NCI-H82 treated with DMSO at 0.1 percent for 48 hours (cell line): ENCODE measurements at regions not wholly inside any gene's neighbourhood (a gene's known extent, or its start where the extent isn't known, plus 50 kb on each side); places are given as distances from the start of the nearest gene placed in this dataset.
A peak's percentile ranks its signal among the peaks of the same experiment; 100 is the strongest.
"Not testable (repeated sequence)": the region's sequence is repeated elsewhere in the genome, so short reads cannot be mapped to it uniquely, and the experiment has no call there.

Source experiments
- DNase-seq: peaks from one replicate; lab custom pipeline; 2025; ENCODE audit not compliant: unreplicated experiment; lab: John Stamatoyannopoulos, UW

GRCh38 chr4:107470173-107470572, 249.9 kb downstream of the PAPSS1 start:
- DNase-seq, result no peak

DNA sequence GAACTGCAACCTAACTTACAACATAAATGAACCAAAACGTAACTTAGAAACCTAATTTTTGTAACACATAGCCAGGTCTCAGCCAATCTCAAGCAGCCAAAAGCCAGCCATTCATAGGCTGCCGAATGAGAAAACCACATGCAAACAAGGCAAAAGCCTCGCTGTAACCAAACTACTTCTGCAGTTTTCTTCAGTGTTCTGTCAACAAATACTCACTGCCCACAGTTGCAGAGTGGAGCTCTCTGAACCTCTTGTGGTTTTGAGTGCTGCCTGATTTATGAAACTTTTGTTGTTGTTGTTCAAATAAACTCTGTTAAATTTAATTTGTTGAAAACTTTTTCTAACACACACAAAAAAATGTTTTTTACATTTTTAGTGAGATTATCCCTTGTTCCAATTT, 251.2 kb downstream of the PAPSS1 start:
- no peak for DNase-seq

DNA sequence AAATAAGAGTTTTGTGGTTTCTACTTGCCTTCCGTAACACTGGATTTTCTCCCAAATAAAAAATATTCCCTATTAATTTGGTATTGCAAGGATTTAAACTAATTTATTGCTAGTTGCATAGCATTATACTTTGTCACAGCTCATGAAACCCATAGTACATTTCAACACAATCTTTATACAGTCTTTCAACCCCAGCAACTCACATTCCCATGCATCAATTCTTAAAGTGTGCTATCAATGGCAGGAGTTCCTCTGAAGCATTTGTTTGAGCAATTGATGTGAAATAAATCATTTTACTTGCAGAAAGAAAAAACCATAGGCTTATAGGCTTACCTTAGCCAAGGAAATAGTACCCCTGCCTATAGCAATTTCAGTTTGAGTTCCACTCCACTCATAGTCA, 251.9 kb downstream of the PAPSS1 start:
- DNase-seq, result no peak

DNA sequence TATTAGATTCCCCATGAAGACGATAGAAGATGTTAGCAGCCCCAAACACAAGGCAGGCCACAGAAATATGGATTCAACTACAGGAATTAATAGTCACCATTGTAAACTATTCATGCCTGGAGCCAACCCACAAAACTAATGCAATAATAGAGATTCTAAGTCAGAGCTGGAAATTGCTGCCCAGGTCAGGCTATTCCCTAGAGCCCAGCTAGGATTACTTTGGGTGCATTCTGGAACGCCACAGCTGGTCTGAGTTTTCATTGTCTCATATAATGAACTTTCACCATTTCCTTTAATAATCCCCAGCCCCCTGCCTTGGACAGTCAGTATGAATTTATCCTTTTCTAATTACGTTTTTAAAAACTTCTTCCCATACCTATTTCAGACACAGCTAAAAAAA, 252.6 kb downstream of the PAPSS1 start:
- DNase-seq, result peak; percentile 17

DNA sequence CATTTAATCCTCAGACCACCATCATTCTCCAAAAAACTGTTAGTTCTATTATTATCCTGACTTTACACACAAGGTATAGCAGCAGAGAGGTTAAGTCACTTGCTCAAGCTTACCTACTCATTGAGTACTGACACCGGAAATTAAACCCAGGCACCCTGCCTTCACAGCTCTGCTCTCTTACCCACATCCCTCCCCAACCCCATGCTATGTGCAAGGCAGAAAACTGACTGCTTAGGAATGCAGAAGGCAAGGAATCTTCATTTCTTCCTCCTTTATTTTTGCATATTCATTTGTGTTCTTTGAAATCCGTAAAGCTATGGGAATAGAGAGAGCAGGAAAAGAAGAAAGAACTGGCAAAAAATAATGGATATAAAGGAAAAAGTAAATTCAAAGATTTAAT, 261.8 kb downstream of the PAPSS1 start:
- no peak for DNase-seq

GRCh38 chr4:107453987-107454386, 266.0 kb downstream of the PAPSS1 start:
- DNase-seq, result no peak

- no peak for DNase-seq
Observed at GRCh38 chr4:107452717-107453630, 267.1 kb downstream of the PAPSS1 start.

- no peak for DNase-seq
Observed at GRCh38 chr4:107449611-107450369, 270.2 kb downstream of the PAPSS1 start.

DNA sequence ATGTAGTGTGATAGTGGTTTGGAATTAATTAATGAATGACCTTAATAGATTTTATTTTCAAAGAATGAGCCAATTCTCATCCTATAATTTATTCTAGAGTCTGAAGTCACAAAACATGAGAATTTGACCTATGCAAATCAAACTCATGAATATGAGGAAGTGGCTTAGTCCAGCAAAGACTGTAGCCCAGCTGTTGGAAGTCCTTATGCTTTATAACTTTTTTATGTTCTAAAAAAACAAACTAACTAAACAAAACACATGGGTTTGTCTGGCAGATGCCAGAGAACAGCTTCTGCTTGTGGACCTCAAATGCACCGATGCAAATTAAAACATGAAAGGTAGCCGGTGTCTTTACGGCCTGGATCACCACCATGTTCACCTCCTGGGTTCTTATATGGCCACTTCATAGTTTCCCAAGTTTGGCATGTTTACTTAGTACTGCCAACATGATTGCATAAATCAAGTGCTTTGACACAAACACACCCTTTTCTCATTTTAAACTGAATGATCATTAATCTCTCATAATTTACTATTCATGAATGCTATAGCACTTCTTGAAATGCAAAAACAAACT, 277.4 kb downstream of the PAPSS1 start:
- no peak for DNase-seq

GRCh38 chr4:107439401-107439800, 280.6 kb downstream of the PAPSS1 start:
- no peak for DNase-seq

DNA sequence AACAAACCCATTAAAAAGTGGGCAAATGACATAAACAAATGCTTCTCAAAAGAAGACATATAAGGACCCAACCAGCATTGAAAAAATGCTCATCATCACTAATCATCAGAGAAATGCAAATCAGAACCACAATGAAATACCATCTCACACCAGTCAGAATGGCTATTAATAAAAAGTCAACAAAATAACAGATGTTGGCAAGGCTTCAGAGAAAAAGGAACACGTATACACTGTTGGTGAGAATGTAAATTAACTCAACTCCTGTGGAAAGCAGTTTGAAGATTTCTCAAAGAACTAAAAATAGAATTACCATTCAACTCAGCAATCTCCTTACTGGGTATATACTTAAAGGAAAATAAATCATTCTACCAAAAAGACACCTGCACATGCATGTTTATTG, 283.6 kb downstream of the PAPSS1 start:
- not testable (repeated sequence) for DNase-seq

- DNase-seq, result no peak
Observed at GRCh38 chr4:107432451-107432850, 287.6 kb downstream of the PAPSS1 start.

GRCh38 chr4:107423677-107424405, 296.2 kb downstream of the PAPSS1 start:
- no peak for DNase-seq

- not testable (repeated sequence) for DNase-seq
Observed at GRCh38 chr4:107419536-107419935, 300.5 kb downstream of the PAPSS1 start.

DNA sequence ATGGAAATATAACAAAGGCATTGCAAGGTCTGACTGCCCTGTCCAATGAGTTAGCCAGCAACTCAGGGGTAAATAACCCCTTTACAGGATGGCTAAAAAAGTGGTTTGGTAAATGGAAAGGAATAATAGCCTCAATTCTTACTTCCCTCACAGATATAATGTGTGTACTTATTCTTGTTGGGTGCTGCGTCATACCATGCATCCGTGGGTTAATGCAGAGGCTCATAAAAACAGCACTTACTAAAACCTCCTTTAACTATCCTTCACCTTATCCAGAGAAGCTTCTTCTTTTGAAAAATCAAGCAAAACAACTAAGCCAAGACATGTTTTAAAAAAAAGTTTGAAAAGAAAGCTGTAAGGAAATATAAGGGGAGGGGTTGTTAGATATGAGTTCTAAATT, 301.0 kb downstream of the PAPSS1 start:
- DNase-seq, result no peak

DNA sequence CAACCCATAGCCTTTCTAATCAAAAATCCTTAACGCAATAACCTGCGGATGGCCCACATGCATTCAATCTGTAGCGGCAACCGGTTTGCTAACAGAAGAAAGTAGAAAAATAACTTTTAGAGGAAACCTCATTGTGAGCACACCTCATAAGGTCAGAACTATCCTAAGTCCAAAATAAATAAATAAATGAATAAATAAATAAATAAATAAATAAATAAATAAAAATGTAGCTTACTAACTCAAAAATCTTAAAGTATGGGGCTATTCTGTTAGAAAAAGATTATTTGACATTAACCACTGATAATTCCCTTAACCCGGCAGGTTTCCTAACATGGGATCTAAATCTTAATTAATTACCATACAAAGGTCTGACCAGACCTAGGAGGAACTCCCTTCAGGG, 304.5 kb downstream of the PAPSS1 start:
- not testable (repeated sequence) for DNase-seq

GRCh38 chr4:107409872-107410271, 310.2 kb downstream of the PAPSS1 start:
- DNase-seq, result not testable (repeated sequence)

DNA sequence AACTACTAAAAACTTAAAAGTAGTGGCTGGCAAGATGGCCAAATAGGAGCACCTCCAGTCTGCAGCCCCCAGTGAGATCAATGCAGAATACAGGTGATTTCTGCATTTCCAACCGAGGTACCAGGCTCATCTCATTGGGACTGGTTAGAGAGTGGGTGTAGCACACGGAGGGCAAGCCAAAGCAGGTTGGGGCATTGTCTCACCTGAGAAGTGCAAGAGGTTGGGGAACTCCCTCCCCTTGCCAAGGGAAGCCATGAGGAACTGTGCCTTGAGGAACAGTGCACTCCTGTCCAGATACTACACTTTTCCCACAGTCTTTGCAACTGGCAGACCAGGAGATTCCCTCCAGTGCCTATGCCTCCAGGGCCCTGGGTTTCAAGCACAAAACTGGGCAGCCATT, 311.1 kb downstream of the PAPSS1 start:
- no peak for DNase-seq

DNA sequence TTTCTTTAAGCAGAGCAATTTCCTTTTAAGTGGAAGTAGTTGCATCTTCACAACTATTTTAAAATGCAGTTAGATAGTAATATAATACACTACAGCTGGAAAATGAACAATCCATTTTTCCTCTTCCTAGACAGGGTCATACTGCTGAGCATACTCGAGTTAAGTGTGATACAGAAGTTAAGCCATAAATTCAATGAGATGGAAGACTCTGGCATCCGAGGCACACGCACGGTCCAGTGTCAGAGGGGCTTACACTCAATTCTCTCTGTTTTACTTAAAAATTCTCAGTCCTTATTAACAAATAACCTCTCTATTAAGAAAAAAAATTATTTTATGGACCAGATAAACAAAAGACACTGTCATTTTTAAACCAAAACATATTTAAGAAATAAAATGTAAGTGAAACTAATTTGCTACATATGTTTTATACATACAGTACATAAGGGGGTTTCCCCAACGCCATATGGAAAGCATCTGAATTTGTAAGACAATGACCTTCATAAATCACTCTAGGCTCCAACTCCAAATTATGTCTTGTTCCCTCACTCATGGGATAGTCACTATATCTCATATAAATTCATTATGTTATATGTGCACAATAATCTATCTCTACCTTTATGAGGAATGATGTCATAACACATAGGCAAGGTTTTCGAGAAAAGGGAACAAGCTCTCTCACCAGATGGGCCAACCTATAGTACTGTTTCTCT, 315.3 kb downstream of the PAPSS1 start:
- DNase-seq, result no peak

- DNase-seq, result no peak
Observed at GRCh38 chr4:107402291-107402690, 317.7 kb downstream of the PAPSS1 start.

DNA sequence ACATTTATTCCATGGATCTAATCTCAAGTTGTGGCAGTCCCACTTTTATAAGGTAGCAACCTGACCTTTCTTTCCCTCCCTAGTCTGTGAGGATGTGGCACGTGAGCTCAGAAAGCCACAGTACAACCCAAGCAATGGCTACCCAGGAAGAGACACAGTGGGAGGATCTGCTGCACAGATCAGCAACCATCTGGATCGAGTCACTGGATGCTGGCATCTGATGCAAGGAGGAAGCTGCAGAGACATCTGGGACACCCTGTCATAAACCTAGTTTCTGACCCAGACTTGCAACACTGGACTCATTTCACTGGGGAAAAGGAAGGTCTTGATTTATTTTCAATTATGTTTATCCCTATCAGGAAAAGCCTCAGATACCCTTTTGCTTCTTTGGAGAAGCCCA, 327.1 kb downstream of the PAPSS1 start:
- no peak for DNase-seq
